K562 (cell line): ENCODE measurements at regions not wholly inside any gene's neighbourhood (a gene's known extent, or its start where the extent isn't known, plus 50 kb on each side); places are given as distances from the start of the nearest gene placed in this dataset.

Experiments used
- ATAC-seq: fragments of 200-7000 bp; cut with Tn5 transposase; 3 replicates; pipeline ENCODE4 v1.9.1; 2020; ENCODE audit warnings: moderate library complexity
- BruUV-seq: library from RNA; stranded (reverse); fragments of 400-500 nt; replicated peaks from 2 replicates; lab custom pipeline; 2021; lab: Mats Ljungman, UMichigan
- CTCF ChIA-PET: fragments of 300-600 bp; formaldehyde crosslinking; extraction: SDS; loops from one replicate; lab custom pipeline; 2021; ENCODE audit warnings: low intra/inter-chr PET ratio; lab: Yijun Ruan, JAX
- POLR2A ChIA-PET: fragments of 300-600, 350-650 bp; sonication (Branson Sonifier 250); formaldehyde crosslinking; extraction: SDS; loops from one replicate; lab custom pipeline; 2021; ENCODE audit warnings: antibody characterized with exemption, inconsistent platforms; lab: Yijun Ruan, JAX
- DNase-seq, 4 experiments: peaks; one replicate each; pipeline versions ENCODE4 v3.0.0 to v3.0.0-alpha.2; 2011 to 2018; ENCODE audit warnings: low spot score in 3 of 4, mixed read lengths in 3 of 4; ENCODE audit errors: extremely low read depth in 1 of 4
- FAIRE-seq: peaks from 2 replicates; lab custom pipeline; 2011; peaks lifted over from hg19 to GRCh38; lab: Jason Lieb, UNC
- H2AFZ ChIP-seq: 2 replicates; pipeline ENCODE4 v1.6.0; 2011; ENCODE audit warnings: low read depth, low read length, control low read depth, inconsistent platforms
- H3K27ac ChIP-seq: fragments of 200-600 bp; 3 replicates; pipeline ENCODE4 v1.8.0; 2011; ENCODE audit warnings: low read depth, mild to moderate bottlenecking, control low read depth, inconsistent platforms, low read length, moderate library complexity, mixed read lengths; ENCODE audit errors: extremely low read depth
- H3K27me3 ChIP-seq, 2 experiments: fragments of 300-600 bp in 1 of 2; 2 replicates in 1 of 2; 3 replicates in 1 of 2; pipeline versions ENCODE4 v1.6.0 to v1.8.0; 2011; ENCODE audit warnings: inconsistent platforms in 2 of 2, low read length in 2 of 2, mild to moderate bottlenecking in 1 of 2, mixed read lengths in 1 of 2, moderate library complexity in 1 of 2; ENCODE audit not compliant: control insufficient read depth in 2 of 2, insufficient read depth in 2 of 2
- H3K36me3 ChIP-seq: fragments of 300-600 bp; 3 replicates; pipeline ENCODE4 v1.8.0; 2011; ENCODE audit warnings: mild to moderate bottlenecking, low read length, inconsistent platforms; ENCODE audit not compliant: control insufficient read depth, insufficient read depth
- H3K4me1 ChIP-seq, 2 experiments: fragments of 200-600 bp in 1 of 2; replicated peaks in 1 of 2; 2 replicates in 1 of 2; 3 replicates in 1 of 2; pipeline versions ENCODE4 v1.5.1 to v1.8.0; 2011; ENCODE audit warnings: inconsistent platforms in 2 of 2, low read length in 2 of 2, mild to moderate bottlenecking in 1 of 2, mixed read lengths in 1 of 2, moderate library complexity in 1 of 2; ENCODE audit not compliant: control insufficient read depth in 2 of 2, insufficient read depth in 2 of 2
- H3K4me2 ChIP-seq: 2 replicates; pipeline ENCODE4 v1.6.1; 2011; ENCODE audit warnings: low read length, control low read depth, inconsistent platforms, mixed read lengths; ENCODE audit not compliant: insufficient read depth
- H3K4me3 ChIP-seq: fragments of 200-600 bp; sonication (generic), shearing (Covaris generic); 2 replicates; pipeline ENCODE4 v1.5.1; 2016; ENCODE audit warnings: control low read depth, inconsistent platforms
- H3K79me2 ChIP-seq: fragments of 200-600 bp; 3 replicates; pipeline ENCODE4 v1.8.0; 2011; ENCODE audit warnings: low read length, inconsistent platforms; ENCODE audit not compliant: control insufficient read depth, insufficient read depth
- H3K9ac ChIP-seq, 2 experiments: 2 replicates each; pipeline versions ENCODE4 v1.6.0 to v1.6.1; 2011; ENCODE audit warnings: low read depth in 2 of 2, low read length in 2 of 2, control low read depth in 1 of 2, inconsistent platforms in 1 of 2, mild to moderate bottlenecking in 1 of 2, mixed read lengths in 1 of 2; ENCODE audit not compliant: insufficient read depth in 1 of 2
- H3K9me1 ChIP-seq: one replicate; pipeline ENCODE4 v1.6.0; 2011; ENCODE audit warnings: inconsistent platforms, mild to moderate bottlenecking, low read length, moderate library complexity; ENCODE audit not compliant: control insufficient read depth, insufficient read depth
- H3K9me3 ChIP-seq: replicated peaks from 2 replicates; pipeline ENCODE4 v1.5.1; 2011; ENCODE audit warnings: low read depth, low read length, inconsistent platforms; ENCODE audit not compliant: control insufficient read depth, insufficient read depth
- H4K20me1 ChIP-seq: replicated peaks from 2 replicates; pipeline ENCODE4 v1.6.1; 2011; ENCODE audit warnings: low read length, inconsistent platforms, mixed read lengths; ENCODE audit not compliant: control insufficient read depth, insufficient read depth
- GABPB2 ChIP-seq: fragments of 250-450 bp; sonication (Bioruptor Pico); conservative IDR thresholded peaks from 2 replicates; pipeline ENCODE4 v1.5.1; 2021; ENCODE audit warnings: mild to moderate bottlenecking
- GTF2A2 ChIP-seq: IDR thresholded peaks from 2 replicates; pipeline ENCODE4 v1.6.1; 2016; ENCODE audit warnings: mild to moderate bottlenecking, missing genetic modification characterization, missing compliant biosample characterization
- HOXB6 ChIP-seq: fragments of 250-450 bp; sonication (Bioruptor Pico); IDR thresholded peaks from 2 replicates; pipeline ENCODE4 v1.5.1; 2022; ENCODE audit warnings: mild to moderate bottlenecking, borderline replicate concordance
- KDM1A ChIP-seq, 2 experiments: fragments of 450-650 bp; IDR thresholded peaks; 2 replicates each; pipeline ENCODE4 v1.6.1; 2016; ENCODE audit warnings: mild to moderate bottlenecking in 2 of 2
- NR2C2 ChIP-seq, 2 experiments: fragments of 200-800 bp in 1 of 2; sonication (Bioruptor generic) in 1 of 2; sonication (generic) in 1 of 2; formaldehyde crosslinking in 1 of 2; IDR thresholded peaks; 2 replicates each; pipeline versions ENCODE4 v1.6.1 to v1.8.0; 2016 to 2022; ENCODE audit warnings: mild to moderate bottlenecking in 1 of 2, missing compliant biosample characterization in 1 of 2, missing genetic modification characterization in 1 of 2, missing genetic modification reagents in 1 of 2
- PTBP1 ChIP-seq: fragments of 200-400 bp; formaldehyde crosslinking; IDR thresholded peaks from 2 replicates; pipeline ENCODE4 v1.6.1; 2017; ENCODE audit warnings: low read depth, low read length
- SAP30 ChIP-seq: fragments of 200-600 bp; sonication (generic); IDR thresholded peaks from 2 replicates; pipeline ENCODE4 v1.6.1; 2012; ENCODE audit warnings: borderline replicate concordance, low read depth, mild to moderate bottlenecking, moderate library complexity, low read length, control low read depth, inconsistent platforms; ENCODE audit not compliant: insufficient read depth, poor library complexity, severe bottlenecking
- SLC30A9 ChIP-seq: fragments of 250-450 bp; sonication (Bioruptor Pico); IDR thresholded peaks from 2 replicates; pipeline ENCODE4 v1.8.0; 2022; ENCODE audit warnings: mild to moderate bottlenecking, moderate library complexity
- SRF ChIP-seq, 2 experiments: fragments of 250-450, 450-650 bp in 1 of 2; sonication (Bioruptor Pico) in 1 of 2; sonication (generic) in 1 of 2; formaldehyde crosslinking; IDR thresholded peaks; 2 replicates each; pipeline versions ENCODE4 v1.5.0 to v1.5.1; 2020 to 2022; ENCODE audit warnings: mild to moderate bottlenecking in 1 of 2, missing genetic modification reagents in 1 of 2
- SRSF7 ChIP-seq: fragments of 200-400 bp; formaldehyde crosslinking; optimal IDR thresholded peaks from 2 replicates; pipeline ENCODE3; 2017; ENCODE audit warnings: mild to moderate bottlenecking, low read depth, low read length
- TEAD2 ChIP-seq: fragments of 450-650 bp; IDR thresholded peaks from 2 replicates; pipeline ENCODE4 v1.6.1; 2016; ENCODE audit warnings: missing genetic modification characterization, control low read depth, missing compliant biosample characterization
- U2AF1 ChIP-seq: fragments of 200-400 bp; formaldehyde crosslinking; optimal IDR thresholded peaks from 2 replicates; pipeline ENCODE3; 2017; ENCODE audit warnings: mild to moderate bottlenecking, low read depth, low read length, moderate library complexity
- ZBTB17 ChIP-seq: fragments of 450-650 bp; formaldehyde crosslinking; IDR thresholded peaks from 2 replicates; pipeline ENCODE4 v1.4.0; 2020; ENCODE audit warnings: mild to moderate bottlenecking
- ZNF24 ChIP-seq: fragments of 450-650 bp; IDR thresholded peaks from 2 replicates; pipeline ENCODE4 v1.6.1; 2016
- ZNF551 ChIP-seq: fragments of 250-450 bp; sonication (Bioruptor Pico); IDR thresholded peaks from 2 replicates; pipeline ENCODE4 v1.5.0; 2021; ENCODE audit warnings: mild to moderate bottlenecking, moderate library complexity
- ZNF584 ChIP-seq: fragments of 200-800 bp; sonication (Bioruptor generic); IDR thresholded peaks from 2 replicates; pipeline ENCODE4 v1.6.1; 2016; ENCODE audit warnings: low read depth, mild to moderate bottlenecking, missing genetic modification characterization, missing compliant biosample characterization
- ZNF586 ChIP-seq: fragments of 450-650 bp; formaldehyde crosslinking; conservative IDR thresholded peaks from 2 replicates; pipeline ENCODE4 v1.4.0; 2020; ENCODE audit warnings: mild to moderate bottlenecking, moderate library complexity
- in situ Hi-C: fragments of 300-500 bp; cut with MboI; formaldehyde crosslinking; loops from 4 replicates; pipeline ENCODE4 v1.15.0; 2018; ENCODE audit warnings: inconsistent platforms, mixed read lengths
- intact Hi-C: fragments of 100-400 bp; cut with micrococcal nuclease; formaldehyde crosslinking; loops from 2 replicates; pipeline ENCODE4 v1.14.2; 2022
- TF ChIP-seq, protein P1 (sequence below): fragments of 250-450 bp; sonication (Bioruptor Pico); IDR thresholded peaks from 2 replicates; pipeline ENCODE4 v1.8.0; 2022; ENCODE audit warnings: moderate library complexity, mild to moderate bottlenecking, inconsistent platforms

DNA sequence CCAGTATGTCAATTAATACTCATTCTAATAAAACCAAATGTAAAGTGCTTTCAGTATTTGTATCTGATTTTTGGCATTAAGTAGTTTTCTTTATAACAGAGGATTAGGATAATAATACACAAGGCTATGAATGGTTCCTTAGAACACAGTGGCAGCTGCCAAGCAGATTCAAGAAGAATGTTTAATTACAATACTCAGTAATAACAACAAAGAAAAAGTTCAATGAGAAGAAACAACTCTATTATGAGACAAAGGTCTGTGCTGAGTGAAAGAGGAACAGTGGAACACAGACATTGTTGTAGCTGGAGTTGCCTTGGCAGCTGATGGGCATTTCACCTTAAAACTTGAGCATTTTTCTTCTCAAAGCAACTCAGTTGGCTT lies 502.6 kb upstream of the NR3C2 start:
- ATAC-seq (no peak), FAIRE-seq (no peak), DNase-seq (no peak)
- ChIA-PET CTCF (no interaction called here), POLR2A (no interaction called here)
- Histone ChIP-seq H3K9me3 (no peaks in the 10 kb centered on the region), H3K79me2 (no peaks in the 10 kb centered on the region), H3K4me1 (no peaks in the 10 kb centered on the region), H4K20me1 (no peaks in the 10 kb centered on the region), H3K9ac (no peak overlapping the region), H3K36me3 (no peaks in the 10 kb centered on the region), H3K27me3 (no peaks in the 10 kb centered on the region), H3K9me1 (no peaks in the 10 kb centered on the region), H2AFZ (no peak overlapping the region), H3K4me3 (no peak overlapping the region), H3K27ac (no peak overlapping the region), H3K4me2 (no peak overlapping the region)
- BruUV-seq: no TSS peak
- in situ Hi-C loops: no loop called here
- intact Hi-C loops: no loop called here
- TF ChIP-seq PTBP1 (no peak), GTF2A2 (tag) (no peak), ZBTB17 (no peak), SAP30 (no peak), HOXB6 (no peak), KDM1A (IDR thresholded peaks at IDR 0.05) (no peak), SLC30A9 (CRISPR knock-in tag) (no peak), TEAD2 (tag) (no peak), SRSF7 (no peak), ZNF24 (no peak), U2AF1 (no peak), SRF (CRISPR knock-in tag; IDR thresholded peaks at IDR 0.05) (no peak), NR2C2 (CRISPR knock-in tag; IDR thresholded peaks at IDR 0.05) (no peak), NR2C2 (tag; IDR thresholded peaks at IDR 0.05) (no peak), ZNF551 (no peak), ZNF586 (CRISPR knock-in tag) (no peak), ZNF584 (CRISPR knock-in tag) (no peak), GABPB2 (CRISPR knock-in tag) (no peak)
- TF ChIP-seq, protein P1, sequence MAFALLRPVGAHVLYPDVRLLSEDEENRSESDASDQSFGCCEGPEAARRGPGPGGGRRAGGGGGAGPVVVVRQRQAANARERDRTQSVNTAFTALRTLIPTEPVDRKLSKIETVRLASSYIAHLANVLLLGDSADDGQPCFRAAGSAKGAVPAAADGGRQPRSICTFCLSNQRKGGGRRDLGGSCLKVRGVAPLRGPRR (CRISPR knock-in tag): no peak
